Gastrocnemius medialis (tissue), 4 donors: ENCODE measurements at regions not wholly inside any gene's neighbourhood (a gene's known extent, or its start where the extent isn't known, plus 50 kb on each side); places are given as distances from the start of the nearest gene placed in this dataset.

Experiments used
- POLR2A ChIP-seq, 2 donors: fragments of 450-650 bp; IDR thresholded peaks; one replicate each; pipeline ENCODE4 v1.6.1; 2017; ENCODE audit warnings: antibody characterized with exemption in 2 of 2, mild to moderate bottlenecking in 2 of 2, moderate library complexity in 2 of 2
- TF ChIP-seq, protein P1 (sequence below), 5 experiments: fragments of 450-650 bp in 3 of 5; fragments of 200-600 bp in 2 of 5; sonication (generic) in 2 of 5; IDR thresholded peaks in 4 of 5; conservative IDR thresholded peaks in 1 of 5; 1 replicate in 4 of 5; 2 replicates in 1 of 5; pipeline ENCODE4 v1.5.1; 2016 to 2019; ENCODE audit warnings: antibody characterized with exemption in 5 of 5, mild to moderate bottlenecking in 3 of 5, moderate library complexity in 3 of 5

GRCh38 chr5:153094333-153094732, 396.1 kb upstream of the GRIA1 start:
- TF ChIP-seq, protein P1, sequence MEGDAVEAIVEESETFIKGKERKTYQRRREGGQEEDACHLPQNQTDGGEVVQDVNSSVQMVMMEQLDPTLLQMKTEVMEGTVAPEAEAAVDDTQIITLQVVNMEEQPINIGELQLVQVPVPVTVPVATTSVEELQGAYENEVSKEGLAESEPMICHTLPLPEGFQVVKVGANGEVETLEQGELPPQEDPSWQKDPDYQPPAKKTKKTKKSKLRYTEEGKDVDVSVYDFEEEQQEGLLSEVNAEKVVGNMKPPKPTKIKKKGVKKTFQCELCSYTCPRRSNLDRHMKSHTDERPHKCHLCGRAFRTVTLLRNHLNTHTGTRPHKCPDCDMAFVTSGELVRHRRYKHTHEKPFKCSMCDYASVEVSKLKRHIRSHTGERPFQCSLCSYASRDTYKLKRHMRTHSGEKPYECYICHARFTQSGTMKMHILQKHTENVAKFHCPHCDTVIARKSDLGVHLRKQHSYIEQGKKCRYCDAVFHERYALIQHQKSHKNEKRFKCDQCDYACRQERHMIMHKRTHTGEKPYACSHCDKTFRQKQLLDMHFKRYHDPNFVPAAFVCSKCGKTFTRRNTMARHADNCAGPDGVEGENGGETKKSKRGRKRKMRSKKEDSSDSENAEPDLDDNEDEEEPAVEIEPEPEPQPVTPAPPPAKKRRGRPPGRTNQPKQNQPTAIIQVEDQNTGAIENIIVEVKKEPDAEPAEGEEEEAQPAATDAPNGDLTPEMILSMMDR (IDR thresholded peaks at IDR 0.05 in 4 of 5, conservative IDR thresholded peaks at IDR 0.05 in 1 of 5) = no peak
- no peak for TF ChIP-seq POLR2A (IDR thresholded peaks at IDR 0.05)
